Left lung (tissue), 4 donors: ENCODE measurements at regions not wholly inside any gene's neighbourhood (a gene's known extent, or its start where the extent isn't known, plus 50 kb on each side); places are given as distances from the start of the nearest gene placed in this dataset.

Experiments
- ATAC-seq: fragments of 200-7000 bp; cut with Tn5 transposase; one replicate; pipeline ENCODE4 v1.9.1; 2020; ENCODE audit warnings: moderate library complexity
- DNase-seq, 4 donors: peaks; one replicate each; pipeline ENCODE4 v3.0.0-alpha.2; 2013 to 2020
- H3K27ac ChIP-seq, 2 donors: fragments of 200-600 bp; sonication (generic) in 1 of 2; one replicate each; pipeline versions ENCODE4 v1.5.0 to v1.8.0; 2020 to 2021
- H3K27me3 ChIP-seq, 2 donors: fragments of 200-600 bp; sonication (generic) in 1 of 2; one replicate each; pipeline versions ENCODE4 v1.5.0 to v1.8.0; 2020 to 2021
- H3K36me3 ChIP-seq, 2 donors: fragments of 200-600 bp; sonication (generic) in 1 of 2; one replicate each; pipeline versions ENCODE4 v1.5.0 to v1.8.0; 2020 to 2021
- H3K4me1 ChIP-seq, 2 donors: fragments of 200-600 bp; one replicate each; pipeline ENCODE4 v1.8.0; 2021
- H3K4me3 ChIP-seq, 2 donors: fragments of 200-600 bp; sonication (generic) in 1 of 2; one replicate each; pipeline versions ENCODE4 v1.5.0 to v1.8.0; 2020 to 2021; ENCODE audit warnings: mild to moderate bottlenecking in 1 of 2
- H3K9me3 ChIP-seq, 2 donors: fragments of 200-600 bp; sonication (generic) in 1 of 2; one replicate each; pipeline versions ENCODE4 v1.5.0 to v1.8.0; 2020 to 2021
- CTCF ChIP-seq, 2 donors: fragments of 200-600 bp; sonication (generic) in 1 of 2; IDR thresholded peaks; one replicate each; pipeline versions ENCODE4 v1.5.0 to v1.8.0; 2021; ENCODE audit warnings: antibody characterized with exemption in 2 of 2
- intact Hi-C, 2 donors: fragments of 100-400 bp; cut with DNase I; formaldehyde crosslinking; loops; one replicate each; pipeline versions ENCODE4 v1.11.2 to v1.14.2; 2022
- donor health status: DM: no; HTN: yes; CAD: no.
- donor health status: DM: no; HTN: no; CAD: no.

- no peak overlapping the region for H3K27ac ChIP-seq
- no peaks in the 10 kb centered on the region for H3K4me1 ChIP-seq
- ATAC-seq (peak; percentile 31), DNase-seq (no peak)
- peaks cover 0 to 6% of the 10 kb centered on the region in 2 donors for H3K9me3 ChIP-seq
- intact Hi-C loops, result no loop called here
- H3K4me3 ChIP-seq, result no peak overlapping the region
- no peaks in the 10 kb centered on the region for H3K36me3 ChIP-seq
- TF ChIP-seq CTCF (IDR thresholded peaks at IDR 0.05), result no peak
- H3K27me3 ChIP-seq, result no peaks in the 10 kb centered on the region
These were observed 109.1 kb downstream of the ANAPC4 start for GRCh38 chr4:25486171-25486570.

- DNase-seq (no peak), ATAC-seq (no peak)
- intact Hi-C loops, result no loop called here
- Histone ChIP-seq H3K27me3 (no peaks in the 10 kb centered on the region), H3K4me3 (no peak overlapping the region), H3K36me3 (no peaks in the 10 kb centered on the region), H3K4me1 (no peaks in the 10 kb centered on the region), H3K9me3 (peaks cover 0 to 6% of the 10 kb centered on the region in 2 donors), H3K27ac (no peak overlapping the region)
- no peak for TF ChIP-seq CTCF (IDR thresholded peaks at IDR 0.05)
These were observed 110.1 kb downstream of the ANAPC4 start for GRCh38 chr4:25487155-25487554.

- no peaks in the 10 kb centered on the region for H3K36me3 ChIP-seq
- H3K27me3 ChIP-seq, result no peaks in the 10 kb centered on the region
- intact Hi-C loops, result no loop called here
- H3K27ac ChIP-seq, result peak overlapping the region in 1 of 2 donors; percentile 19
- peak; percentile 90 for ATAC-seq
- H3K4me1 ChIP-seq, result no peaks in the 10 kb centered on the region
- peaks cover 0 to 9% of the 10 kb centered on the region in 2 donors for H3K9me3 ChIP-seq
- H3K4me3 ChIP-seq, result no peak overlapping the region
- DNase-seq, result peak in 1 of 4 donors; percentile 26
- TF ChIP-seq CTCF (IDR thresholded peaks at IDR 0.05), result no peak
These were observed 112.3 kb downstream of the ANAPC4 start for GRCh38 chr4:25489253-25489797.

GRCh38 chr4:25493466-25493865, 116.4 kb downstream of the ANAPC4 start:
- ATAC-seq (no peak), DNase-seq (no peak)
- Histone ChIP-seq H3K9me3 (peaks cover 0 to 9% of the 10 kb centered on the region in 2 donors), H3K4me3 (no peak overlapping the region), H3K4me1 (no peaks in the 10 kb centered on the region), H3K27me3 (no peaks in the 10 kb centered on the region), H3K36me3 (no peaks in the 10 kb centered on the region), H3K27ac (no peak overlapping the region)
- intact Hi-C loops, result no loop called here
- TF ChIP-seq CTCF (IDR thresholded peaks at IDR 0.05), result no peak

- Histone ChIP-seq H3K27ac (no peak overlapping the region), H3K9me3 (peaks cover 0 to 8% of the 10 kb centered on the region in 2 donors), H3K27me3 (no peaks in the 10 kb centered on the region), H3K36me3 (no peaks in the 10 kb centered on the region), H3K4me1 (no peaks in the 10 kb centered on the region), H3K4me3 (no peak overlapping the region)
- no peak for ATAC-seq
- intact Hi-C loops, result no loop called here
- no peak for TF ChIP-seq CTCF (IDR thresholded peaks at IDR 0.05)
- no peak for DNase-seq
These were observed 117.1 kb downstream of the ANAPC4 start for GRCh38 chr4:25494166-25494565.
